OCI-LY3 (cell line): ENCODE measurements at regions not wholly inside any gene's neighbourhood (a gene's known extent, or its start where the extent isn't known, plus 50 kb on each side); places are given as distances from the start of the nearest gene placed in this dataset.

Source experiments
- EZH2phosphoT487 ChIP-seq: fragments of 200-600 bp; shearing (Covaris generic); IDR thresholded peaks from 2 replicates; pipeline ENCODE4 v1.6.1; 2018; ENCODE audit warnings: antibody characterized with exemption, mixed run types, low read depth
- TF ChIP-seq, protein P1 (sequence below): fragments of 200-600, 300-600 bp; sonication (generic); IDR thresholded peaks from 2 replicates; pipeline ENCODE4 v1.5.1; 2014; ENCODE audit warnings: antibody characterized with exemption, low read length, low read depth

DNA sequence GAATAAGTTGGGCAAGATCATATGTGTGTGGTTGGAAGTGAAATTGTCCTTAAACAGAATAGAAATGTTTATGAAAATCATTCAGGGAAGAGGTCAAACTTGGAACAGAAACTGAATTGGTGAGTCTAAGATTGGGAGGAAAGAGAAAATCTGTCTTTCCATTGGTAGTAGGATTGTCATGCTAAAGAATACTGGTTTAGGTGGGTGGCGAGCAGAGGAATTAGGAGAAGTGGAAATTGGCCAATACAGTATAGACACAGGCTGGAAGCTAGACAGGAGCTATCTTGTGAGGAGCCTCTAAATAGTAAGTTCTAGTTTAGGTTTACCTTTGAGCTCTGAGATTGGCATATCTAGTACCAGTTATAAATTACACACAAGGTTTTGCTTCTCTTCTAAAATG, 80.9 kb upstream of the KYNU start:
- TF ChIP-seq, protein P1, sequence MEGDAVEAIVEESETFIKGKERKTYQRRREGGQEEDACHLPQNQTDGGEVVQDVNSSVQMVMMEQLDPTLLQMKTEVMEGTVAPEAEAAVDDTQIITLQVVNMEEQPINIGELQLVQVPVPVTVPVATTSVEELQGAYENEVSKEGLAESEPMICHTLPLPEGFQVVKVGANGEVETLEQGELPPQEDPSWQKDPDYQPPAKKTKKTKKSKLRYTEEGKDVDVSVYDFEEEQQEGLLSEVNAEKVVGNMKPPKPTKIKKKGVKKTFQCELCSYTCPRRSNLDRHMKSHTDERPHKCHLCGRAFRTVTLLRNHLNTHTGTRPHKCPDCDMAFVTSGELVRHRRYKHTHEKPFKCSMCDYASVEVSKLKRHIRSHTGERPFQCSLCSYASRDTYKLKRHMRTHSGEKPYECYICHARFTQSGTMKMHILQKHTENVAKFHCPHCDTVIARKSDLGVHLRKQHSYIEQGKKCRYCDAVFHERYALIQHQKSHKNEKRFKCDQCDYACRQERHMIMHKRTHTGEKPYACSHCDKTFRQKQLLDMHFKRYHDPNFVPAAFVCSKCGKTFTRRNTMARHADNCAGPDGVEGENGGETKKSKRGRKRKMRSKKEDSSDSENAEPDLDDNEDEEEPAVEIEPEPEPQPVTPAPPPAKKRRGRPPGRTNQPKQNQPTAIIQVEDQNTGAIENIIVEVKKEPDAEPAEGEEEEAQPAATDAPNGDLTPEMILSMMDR = no peak
- TF ChIP-seq EZH2phosphoT487 = no peak
